ENCODE measurements at regions not wholly inside any gene's neighbourhood (a gene's known extent, or its start where the extent isn't known, plus 50 kb on each side); places are given as distances from the start of the nearest gene placed in this dataset.

DNA sequence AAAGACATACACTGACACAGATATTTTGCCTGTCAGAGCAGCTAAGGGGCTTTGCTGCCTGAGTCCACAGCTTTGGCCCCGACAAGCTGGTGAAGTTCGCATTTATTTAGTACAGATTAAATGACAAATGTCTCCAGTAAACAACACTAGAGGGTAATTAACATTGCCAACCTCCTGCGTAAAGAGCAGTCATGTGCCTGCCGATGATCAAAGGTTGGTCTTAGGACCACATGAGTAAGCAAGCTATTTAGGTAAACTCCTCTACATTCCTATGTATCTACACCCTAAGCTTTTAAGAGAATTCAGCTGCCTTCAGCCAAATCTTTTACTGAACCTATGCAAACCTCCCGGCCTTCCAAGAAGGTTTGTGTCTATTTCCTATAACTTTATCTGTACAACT lies 73.0 kb upstream of the PJA2 start:
- Histone ChIP-seq H3K9me3 (ENCODE audit: control insufficient read depth in 2 of 2, low read length in 2 of 2) (no peaks in the 10 kb centered on the region), H3K9ac (ENCODE audit: low read depth in 1 of 2, low read length in 2 of 2) (no peak overlapping the region), H3K4me3 (ENCODE audit: low read length in 2 of 2) (no peak overlapping the region), H3K27ac (ENCODE audit: low read depth in 2 of 2, low read length in 2 of 2) (no peak overlapping the region), H3K27me3 (ENCODE audit: control insufficient read depth in 2 of 2, insufficient read depth in 2 of 2, low read length in 2 of 2) (no peaks in the 10 kb centered on the region), H3K36me3 (ENCODE audit: control insufficient read depth in 2 of 2, insufficient read depth in 2 of 2, low read length in 2 of 2) (no peaks in the 10 kb centered on the region), H3K4me1 (ENCODE audit: control insufficient read depth in 2 of 2, insufficient read depth in 2 of 2, low read length in 2 of 2) (peaks cover 9 to 22% of the 10 kb centered on the region in 2 donors)

DNA sequence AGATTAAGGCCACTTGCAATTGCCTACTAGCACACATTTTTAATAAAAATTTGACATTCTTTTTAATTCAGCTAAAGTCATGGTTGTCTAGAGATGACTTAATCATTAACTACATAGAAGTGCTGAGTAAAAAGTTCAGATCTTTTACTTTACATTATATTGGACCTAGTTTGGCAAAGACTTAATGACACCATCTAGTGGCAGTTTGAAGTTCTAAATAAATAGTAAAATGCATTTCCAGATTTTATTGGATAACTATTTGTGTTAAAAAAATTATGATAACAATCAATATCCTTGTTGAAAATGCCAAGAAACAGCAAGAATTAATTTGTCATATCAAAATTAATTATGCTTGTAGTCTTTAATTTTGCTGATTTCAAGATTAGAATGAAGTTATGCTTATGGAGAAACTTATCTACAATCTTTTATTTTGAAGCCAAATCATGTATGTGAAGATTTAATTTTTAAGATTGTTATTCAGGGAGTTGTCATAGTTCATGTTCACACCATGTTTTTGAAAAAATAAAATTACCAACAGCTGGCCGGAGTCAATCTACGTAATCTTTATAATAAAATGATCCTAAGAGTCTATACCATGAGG lies 69.6 kb upstream of the PJA2 start:
- Histone ChIP-seq H3K27me3 (ENCODE audit: control insufficient read depth in 2 of 2, insufficient read depth in 2 of 2, low read length in 2 of 2) (no peaks in the 10 kb centered on the region), H3K27ac (ENCODE audit: low read depth in 2 of 2, low read length in 2 of 2) (no peak overlapping the region), H3K4me3 (ENCODE audit: low read length in 2 of 2) (no peak overlapping the region), H3K4me1 (ENCODE audit: control insufficient read depth in 2 of 2, insufficient read depth in 2 of 2, low read length in 2 of 2) (peaks cover 9 to 15% of the 10 kb centered on the region in 2 donors), H3K9me3 (ENCODE audit: control insufficient read depth in 2 of 2, low read length in 2 of 2) (no peaks in the 10 kb centered on the region), H3K9ac (ENCODE audit: low read depth in 1 of 2, low read length in 2 of 2) (no peak overlapping the region), H3K36me3 (ENCODE audit: control insufficient read depth in 2 of 2, insufficient read depth in 2 of 2, low read length in 2 of 2) (no peaks in the 10 kb centered on the region)

DNA sequence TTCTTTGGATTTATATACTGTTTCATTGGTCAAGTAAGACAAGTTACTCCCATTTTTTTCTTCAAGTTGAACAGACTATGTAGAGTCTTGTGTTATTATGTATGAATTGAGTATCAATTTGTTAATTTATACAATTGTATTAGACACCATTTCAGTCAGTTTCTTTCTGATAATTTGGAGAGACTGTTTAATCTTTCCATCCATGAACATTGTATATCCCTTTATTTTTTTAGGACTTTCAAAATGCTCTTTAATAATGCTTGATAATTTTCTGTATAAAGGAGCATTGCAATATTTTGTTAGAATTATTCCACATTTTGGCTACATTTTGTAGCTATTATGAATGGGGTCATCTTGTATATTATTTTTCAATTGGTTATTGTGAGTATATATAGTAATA lies 69.1 kb upstream of the PJA2 start:
- H3K9me3 ChIP-seq (ENCODE audit: control insufficient read depth in 2 of 2, low read length in 2 of 2) = no peaks in the 10 kb centered on the region
- no peak overlapping the region for H3K4me3 ChIP-seq (ENCODE audit: low read length in 2 of 2)
- no peak overlapping the region for H3K27ac ChIP-seq (ENCODE audit: low read depth in 2 of 2, low read length in 2 of 2)
- no peaks in the 10 kb centered on the region for H3K27me3 ChIP-seq (ENCODE audit: control insufficient read depth in 2 of 2, insufficient read depth in 2 of 2, low read length in 2 of 2)
- H3K4me1 ChIP-seq (ENCODE audit: control insufficient read depth in 2 of 2, insufficient read depth in 2 of 2, low read length in 2 of 2) = peaks cover 8 to 10% of the 10 kb centered on the region in 2 donors
- no peaks in the 10 kb centered on the region for H3K36me3 ChIP-seq (ENCODE audit: control insufficient read depth in 2 of 2, insufficient read depth in 2 of 2, low read length in 2 of 2)
- no peak overlapping the region for H3K9ac ChIP-seq (ENCODE audit: low read depth in 1 of 2, low read length in 2 of 2)

DNA sequence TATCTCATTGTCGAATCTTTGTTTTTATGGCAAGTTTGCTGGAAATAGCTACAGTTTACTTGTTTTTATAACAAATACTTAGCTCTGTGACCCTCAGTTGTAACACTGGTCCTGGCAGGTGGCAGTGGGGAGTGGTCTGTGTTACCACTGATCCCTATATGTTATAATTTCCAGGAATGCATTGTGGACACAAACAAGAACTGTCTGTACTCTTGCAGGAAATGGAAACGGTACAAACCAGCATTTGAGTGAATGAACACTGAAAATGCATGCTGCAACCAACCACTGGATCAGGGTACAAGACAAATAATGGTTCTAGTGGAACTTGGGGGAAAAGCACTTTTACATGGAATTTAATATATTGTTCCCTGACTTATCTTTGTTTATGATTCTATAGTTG lies 66.5 kb upstream of the PJA2 start:
- Histone ChIP-seq H3K4me3 (ENCODE audit: low read length in 2 of 2) (no peak overlapping the region), H3K4me1 (ENCODE audit: control insufficient read depth in 2 of 2, insufficient read depth in 2 of 2, low read length in 2 of 2) (no peaks in the 10 kb centered on the region), H3K36me3 (ENCODE audit: control insufficient read depth in 2 of 2, insufficient read depth in 2 of 2, low read length in 2 of 2) (no peaks in the 10 kb centered on the region), H3K9ac (ENCODE audit: low read depth in 1 of 2, low read length in 2 of 2) (no peak overlapping the region), H3K9me3 (ENCODE audit: control insufficient read depth in 2 of 2, low read length in 2 of 2) (no peaks in the 10 kb centered on the region), H3K27ac (ENCODE audit: low read depth in 2 of 2, low read length in 2 of 2) (no peak overlapping the region), H3K27me3 (ENCODE audit: control insufficient read depth in 2 of 2, insufficient read depth in 2 of 2, low read length in 2 of 2) (no peaks in the 10 kb centered on the region)

DNA sequence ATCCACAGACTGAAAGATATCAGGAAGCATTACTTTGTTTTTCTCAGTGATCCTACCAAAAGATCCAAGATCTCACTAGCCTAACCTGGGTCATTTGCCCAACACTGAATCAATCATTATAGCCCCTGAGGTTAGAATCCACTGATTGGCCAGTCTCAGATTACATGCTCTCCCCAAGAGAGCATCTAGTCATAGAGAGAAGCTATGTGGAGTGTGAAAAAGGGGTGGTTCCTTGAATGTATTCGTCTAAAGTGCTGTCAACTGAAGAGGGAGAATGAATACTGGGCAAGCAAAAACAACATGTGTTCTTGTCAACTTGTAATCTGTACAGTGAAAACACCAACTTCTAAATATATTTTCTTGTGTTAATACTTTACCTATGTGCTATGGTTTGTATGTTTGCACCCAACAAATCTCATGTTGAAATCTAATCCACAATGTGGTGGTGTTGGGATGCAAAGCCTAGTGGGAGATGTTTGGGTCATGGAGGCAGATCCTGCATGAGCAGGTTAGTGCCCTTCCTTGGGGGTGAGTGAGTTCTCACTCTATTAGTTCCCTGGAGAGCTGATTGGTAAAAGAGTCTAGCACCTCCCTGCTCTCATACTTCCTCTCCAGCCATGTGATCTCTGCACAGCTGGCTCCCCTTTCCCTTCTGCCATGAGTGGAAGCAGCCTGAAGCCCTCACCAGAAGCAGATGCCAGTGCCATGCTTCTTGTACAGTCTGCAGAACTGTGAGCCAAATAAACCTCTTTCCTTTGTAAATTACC lies 60.3 kb upstream of the PJA2 start:
- H3K27ac ChIP-seq (ENCODE audit: low read depth in 2 of 2, low read length in 2 of 2) = no peak overlapping the region
- peaks cover 3 to 5% of the 10 kb centered on the region in 2 donors for H3K4me1 ChIP-seq (ENCODE audit: control insufficient read depth in 2 of 2, insufficient read depth in 2 of 2, low read length in 2 of 2)
- H3K9me3 ChIP-seq (ENCODE audit: control insufficient read depth in 2 of 2, low read length in 2 of 2) = no peaks in the 10 kb centered on the region
- H3K27me3 ChIP-seq (ENCODE audit: control insufficient read depth in 2 of 2, insufficient read depth in 2 of 2, low read length in 2 of 2) = no peaks in the 10 kb centered on the region
- H3K4me3 ChIP-seq (ENCODE audit: low read length in 2 of 2) = no peak overlapping the region
- H3K36me3 ChIP-seq (ENCODE audit: control insufficient read depth in 2 of 2, insufficient read depth in 2 of 2, low read length in 2 of 2) = no peaks in the 10 kb centered on the region
- H3K9ac ChIP-seq (ENCODE audit: low read depth in 1 of 2, low read length in 2 of 2) = no peak overlapping the region

DNA sequence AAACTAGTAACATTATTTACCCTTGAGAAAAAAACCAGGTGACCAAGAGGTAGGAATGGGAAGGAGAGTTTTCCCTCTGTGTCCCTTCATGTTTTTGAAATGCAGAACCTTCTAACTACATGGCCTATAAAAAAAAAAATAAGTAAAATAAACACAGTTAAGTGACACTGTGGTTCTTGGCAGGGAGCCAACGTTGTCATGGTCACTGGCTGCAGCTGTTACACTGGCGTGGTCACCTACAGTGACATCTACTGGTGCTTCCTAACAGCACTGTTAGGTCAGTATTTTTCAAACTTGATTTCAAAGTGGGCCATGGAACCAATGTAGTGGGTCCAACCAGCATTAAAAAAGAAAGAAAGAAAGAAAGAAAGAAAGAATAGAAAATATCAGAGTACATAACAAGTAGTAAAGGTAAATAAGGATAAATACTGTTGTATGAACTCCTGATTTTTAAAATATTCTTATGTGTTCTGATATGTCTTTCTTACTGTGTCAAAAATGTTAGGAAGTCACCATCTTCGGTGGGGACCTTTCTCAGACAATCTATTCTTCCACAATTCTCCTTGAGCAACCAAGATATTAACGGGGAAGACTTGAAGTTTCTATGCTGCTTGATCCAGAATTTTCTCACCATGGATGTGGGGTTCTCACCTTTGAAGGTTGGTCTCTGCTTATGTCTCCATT lies 59.1 kb upstream of the PJA2 start:
- no peak overlapping the region for H3K4me3 ChIP-seq (ENCODE audit: low read length in 2 of 2)
- H3K27me3 ChIP-seq (ENCODE audit: control insufficient read depth in 2 of 2, insufficient read depth in 2 of 2, low read length in 2 of 2) = no peaks in the 10 kb centered on the region
- H3K27ac ChIP-seq (ENCODE audit: low read depth in 2 of 2, low read length in 2 of 2) = no peak overlapping the region
- no peaks in the 10 kb centered on the region for H3K9me3 ChIP-seq (ENCODE audit: control insufficient read depth in 2 of 2, low read length in 2 of 2)
- no peaks in the 10 kb centered on the region for H3K36me3 ChIP-seq (ENCODE audit: control insufficient read depth in 2 of 2, insufficient read depth in 2 of 2, low read length in 2 of 2)
- peaks cover 3 to 5% of the 10 kb centered on the region in 2 donors for H3K4me1 ChIP-seq (ENCODE audit: control insufficient read depth in 2 of 2, insufficient read depth in 2 of 2, low read length in 2 of 2)
- H3K9ac ChIP-seq (ENCODE audit: low read depth in 1 of 2, low read length in 2 of 2) = no peak overlapping the region

DNA sequence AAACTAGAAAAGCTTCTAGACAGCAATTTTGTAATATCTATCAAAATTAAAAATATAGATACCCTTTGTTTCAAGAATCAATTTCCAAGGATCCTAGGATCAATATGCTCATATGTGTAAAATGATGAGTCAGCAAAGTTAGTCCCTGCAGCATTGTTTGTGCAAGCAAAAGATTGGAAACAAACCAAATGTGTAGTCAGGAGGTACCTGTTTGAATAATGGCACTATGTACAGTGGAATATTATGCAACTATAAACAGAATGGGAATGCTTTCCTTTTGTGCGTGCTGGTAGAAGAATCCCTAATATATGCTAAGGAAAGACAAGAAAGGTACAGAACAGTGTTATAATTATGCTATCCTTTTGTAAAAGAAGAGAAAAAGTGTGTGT lies 58.5 kb upstream of the PJA2 start:
- Histone ChIP-seq H3K27ac (ENCODE audit: low read depth in 2 of 2, low read length in 2 of 2) (no peak overlapping the region), H3K36me3 (ENCODE audit: control insufficient read depth in 2 of 2, insufficient read depth in 2 of 2, low read length in 2 of 2) (no peaks in the 10 kb centered on the region)

DNA sequence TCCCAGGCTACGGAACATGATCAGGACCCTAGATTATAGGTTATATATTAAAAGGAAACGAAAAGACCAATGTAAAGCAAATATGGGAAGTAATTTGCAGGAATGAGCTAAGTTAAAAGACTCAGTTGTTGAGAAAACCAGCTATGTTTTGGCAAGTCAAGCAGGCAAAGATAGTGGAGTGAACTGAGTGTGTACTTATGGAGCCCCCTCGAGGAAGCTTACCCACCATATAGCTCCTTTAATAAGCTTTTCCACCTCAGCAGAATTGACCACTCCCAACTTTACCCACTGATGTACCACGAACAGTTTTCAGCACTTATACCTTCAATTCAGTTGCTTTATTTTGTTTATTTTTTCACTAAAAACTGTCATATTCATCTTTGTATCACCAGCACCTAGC lies 57.3 kb upstream of the PJA2 start:
- Histone ChIP-seq H3K4me3 (ENCODE audit: low read length in 2 of 2) (no peak overlapping the region), H3K9ac (ENCODE audit: low read depth in 1 of 2, low read length in 2 of 2) (no peak overlapping the region), H3K27me3 (ENCODE audit: control insufficient read depth in 2 of 2, insufficient read depth in 2 of 2, low read length in 2 of 2) (no peaks in the 10 kb centered on the region), H3K36me3 (ENCODE audit: control insufficient read depth in 2 of 2, insufficient read depth in 2 of 2, low read length in 2 of 2) (no peaks in the 10 kb centered on the region), H3K9me3 (ENCODE audit: control insufficient read depth in 2 of 2, low read length in 2 of 2) (no peaks in the 10 kb centered on the region), H3K4me1 (ENCODE audit: control insufficient read depth in 2 of 2, insufficient read depth in 2 of 2, low read length in 2 of 2) (peaks cover 3 to 5% of the 10 kb centered on the region in 2 donors), H3K27ac (ENCODE audit: low read depth in 2 of 2, low read length in 2 of 2) (no peak overlapping the region)

More for the DNA sequence above, 58.5 kb upstream of the PJA2 start:
- Histone ChIP-seq H3K9ac (ENCODE audit: low read depth in 1 of 2, low read length in 2 of 2) (no peak overlapping the region), H3K4me1 (ENCODE audit: control insufficient read depth in 2 of 2, insufficient read depth in 2 of 2, low read length in 2 of 2) (peaks cover 3 to 5% of the 10 kb centered on the region in 2 donors), H3K9me3 (ENCODE audit: control insufficient read depth in 2 of 2, low read length in 2 of 2) (no peaks in the 10 kb centered on the region), H3K4me3 (ENCODE audit: low read length in 2 of 2) (no peak overlapping the region), H3K27me3 (ENCODE audit: control insufficient read depth in 2 of 2, insufficient read depth in 2 of 2, low read length in 2 of 2) (no peaks in the 10 kb centered on the region)
